DMS 273 (cell line): ENCODE measurements at regions not wholly inside any gene's neighbourhood (a gene's known extent, or its start where the extent isn't known, plus 50 kb on each side); places are given as distances from the start of the nearest gene placed in this dataset.
"Not testable (repeated sequence)": the region's sequence is repeated elsewhere in the genome, so short reads cannot be mapped to it uniquely, and the experiment has no call there.

Source experiments
- DNase-seq: peaks from one replicate; lab custom pipeline; 2025; ENCODE audit not compliant: unreplicated experiment; lab: John Stamatoyannopoulos, UW

DNA sequence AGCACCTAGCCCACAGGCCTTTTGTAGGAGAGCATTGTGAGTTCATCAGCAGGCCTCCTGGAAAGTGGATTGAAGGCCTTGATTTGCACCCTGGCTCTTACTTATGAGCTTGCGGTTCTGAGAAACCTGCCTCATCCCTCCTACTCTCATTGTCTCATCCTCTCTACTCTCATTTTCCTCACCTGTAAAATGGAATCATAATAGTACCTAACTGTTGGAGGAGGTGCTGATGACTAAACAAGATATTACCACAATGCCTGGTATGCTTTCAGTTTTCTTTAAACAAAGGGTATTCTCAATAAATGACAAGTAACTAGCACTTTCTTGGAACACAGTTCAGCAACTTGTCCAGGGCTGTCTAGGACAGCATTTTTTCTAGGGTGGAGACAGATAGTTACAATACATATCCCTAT is 243.1 kb upstream of the MAF start:
- no peak for DNase-seq

DNA sequence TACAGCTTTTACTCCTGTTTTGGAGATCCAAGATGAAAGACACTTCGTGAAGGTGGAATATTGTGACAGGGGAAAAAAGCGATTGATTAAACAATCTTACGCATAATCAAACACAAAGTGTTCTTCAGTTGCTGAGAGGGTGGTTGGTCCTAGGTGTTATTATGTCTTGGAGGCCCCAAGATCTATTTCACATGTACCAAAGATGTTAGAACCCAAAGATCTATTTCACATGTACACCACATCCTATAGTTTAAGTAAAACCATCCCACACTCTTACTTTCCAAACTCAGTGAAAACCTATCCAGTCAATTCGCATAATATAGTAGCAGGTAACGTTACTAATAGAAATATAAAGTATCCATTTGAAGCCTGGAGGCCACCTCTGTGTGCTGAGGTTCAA is 242.6 kb upstream of the MAF start:
- DNase-seq: no peak

DNA sequence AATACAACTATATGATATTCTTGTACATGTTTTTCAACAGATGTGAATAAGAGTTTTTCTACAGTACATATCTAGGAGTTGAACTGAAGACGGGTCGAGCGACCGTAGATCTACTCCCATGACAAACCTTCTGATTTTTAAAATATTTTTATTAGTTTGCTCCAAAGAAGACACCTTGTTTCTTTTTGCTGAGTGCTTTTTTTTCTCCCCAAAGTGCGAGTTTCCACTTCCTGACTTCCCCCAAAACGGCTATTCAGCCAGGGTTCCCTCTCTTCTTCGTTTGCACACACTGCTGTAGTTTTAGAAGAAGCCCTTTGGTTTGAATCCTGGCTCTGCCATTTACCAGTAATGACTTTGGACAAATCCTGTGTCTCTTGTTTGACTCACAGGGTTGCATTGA is 241.7 kb upstream of the MAF start:
- DNase-seq: no peak

DNA sequence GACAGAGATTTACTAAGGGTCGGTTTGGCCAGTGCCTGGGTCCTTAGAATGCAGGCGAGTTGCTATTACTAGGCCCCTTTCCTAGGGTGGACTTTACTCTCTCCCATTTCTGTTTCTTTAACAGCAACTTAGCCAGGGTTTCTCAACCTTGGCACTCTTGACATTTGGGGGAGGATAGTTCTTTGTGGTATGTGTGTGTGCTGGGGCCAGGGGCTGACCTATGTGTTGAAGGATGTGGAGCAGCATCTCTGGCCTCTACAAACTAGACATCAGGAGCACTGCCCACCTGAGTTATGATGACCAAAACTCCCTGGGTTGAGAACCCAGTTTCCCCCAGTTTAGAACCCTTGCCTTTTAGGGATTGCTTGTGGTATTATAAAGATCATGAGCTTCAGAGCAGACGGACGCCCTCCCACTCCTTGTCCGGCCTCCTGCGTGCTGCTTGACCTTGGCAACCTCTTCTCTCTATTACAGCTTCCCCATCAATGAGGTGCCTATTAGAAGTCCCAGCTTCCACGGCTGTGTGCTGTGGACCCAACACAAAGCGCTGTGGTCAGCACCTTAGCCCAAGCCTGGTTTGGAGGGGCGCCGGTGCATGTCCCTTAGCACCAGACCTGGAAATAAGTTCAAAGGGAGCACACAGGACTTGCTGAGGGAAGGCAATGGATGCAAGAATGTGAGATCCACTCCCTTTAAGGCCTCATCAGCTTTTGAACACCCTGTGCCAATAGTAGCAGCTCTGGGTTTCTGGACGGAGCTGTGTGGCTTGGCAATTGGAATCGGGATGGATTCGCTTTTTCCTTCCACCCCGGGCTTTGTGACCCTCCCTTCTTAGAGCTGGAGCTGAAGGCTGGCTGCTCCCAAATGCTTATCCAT is 239.2 kb upstream of the MAF start:
- DNase-seq: no peak

DNA sequence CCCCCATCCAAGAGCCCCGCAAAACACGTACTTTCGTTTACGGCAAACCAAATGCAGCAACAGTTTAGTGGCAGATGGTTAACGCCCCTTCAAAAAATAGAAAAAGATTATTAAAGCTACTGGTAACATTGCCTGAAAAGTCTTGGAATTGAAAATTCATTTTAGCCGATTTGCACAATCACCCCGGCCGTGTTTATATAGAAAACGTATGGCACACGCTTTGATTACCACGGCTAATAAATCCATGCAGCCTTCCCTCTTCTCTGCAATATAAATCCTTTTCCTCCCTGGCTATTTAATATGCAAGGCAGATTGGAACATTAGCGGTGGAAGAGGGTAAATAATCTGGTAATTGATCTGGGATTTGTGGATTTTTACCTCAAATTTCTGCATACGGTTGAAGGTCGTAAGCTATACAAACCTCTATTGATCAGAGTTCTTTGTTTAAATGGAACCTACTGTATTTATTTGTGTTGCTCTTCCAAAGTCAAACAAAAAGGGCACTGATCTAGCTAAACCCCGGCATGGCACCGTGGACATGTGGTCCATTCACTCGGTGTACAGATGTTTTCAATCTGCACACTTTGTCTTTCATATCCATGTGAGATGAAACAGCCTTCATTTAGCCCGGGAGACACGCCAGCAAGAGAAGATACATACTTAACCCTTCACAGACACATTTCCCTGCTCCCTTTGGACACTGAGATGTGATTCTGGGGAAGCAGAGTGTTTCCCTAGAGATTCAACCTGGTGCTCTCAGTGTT is 238.1 kb upstream of the MAF start:
- no peak for DNase-seq

DNA sequence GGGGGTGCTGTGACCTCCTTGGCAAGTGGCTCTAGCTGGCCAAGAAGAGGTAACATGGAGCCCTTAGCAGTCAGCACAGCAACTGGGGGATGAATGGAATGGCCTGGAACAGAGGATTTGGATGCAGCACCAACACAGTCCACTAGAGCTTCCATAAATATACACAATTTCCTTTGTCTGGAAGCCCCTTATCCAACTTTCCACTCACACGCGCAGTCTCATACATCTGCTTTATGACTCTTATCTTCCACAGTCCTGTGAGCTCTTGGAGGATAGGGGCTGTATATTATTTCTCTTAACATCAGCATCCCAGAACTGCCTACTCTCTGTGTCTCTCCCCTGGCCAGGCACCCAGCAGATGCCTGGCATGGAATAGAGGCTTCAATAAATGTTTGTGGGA is 235.6 kb upstream of the MAF start:
- DNase-seq: no peak

DNA sequence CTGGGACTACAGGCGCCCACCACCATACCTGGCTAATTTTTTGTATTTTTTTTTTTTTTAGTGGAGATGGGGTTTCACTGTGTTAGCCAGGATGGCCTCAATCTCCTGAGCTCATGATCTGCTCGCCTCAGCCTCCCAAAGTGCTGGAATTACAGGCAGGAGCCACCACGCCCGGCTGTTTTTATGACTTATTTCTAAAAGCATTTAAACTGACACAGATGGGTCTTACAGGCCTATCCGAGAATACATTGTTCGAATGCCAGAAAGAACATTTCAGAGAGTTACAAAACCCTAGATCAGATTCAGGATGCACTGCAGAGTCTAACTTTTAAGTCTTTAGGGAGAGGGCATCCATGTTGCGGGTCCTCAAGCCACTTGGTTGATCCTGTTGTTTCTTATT is 234.7 kb upstream of the MAF start:
- no peak for DNase-seq

DNA sequence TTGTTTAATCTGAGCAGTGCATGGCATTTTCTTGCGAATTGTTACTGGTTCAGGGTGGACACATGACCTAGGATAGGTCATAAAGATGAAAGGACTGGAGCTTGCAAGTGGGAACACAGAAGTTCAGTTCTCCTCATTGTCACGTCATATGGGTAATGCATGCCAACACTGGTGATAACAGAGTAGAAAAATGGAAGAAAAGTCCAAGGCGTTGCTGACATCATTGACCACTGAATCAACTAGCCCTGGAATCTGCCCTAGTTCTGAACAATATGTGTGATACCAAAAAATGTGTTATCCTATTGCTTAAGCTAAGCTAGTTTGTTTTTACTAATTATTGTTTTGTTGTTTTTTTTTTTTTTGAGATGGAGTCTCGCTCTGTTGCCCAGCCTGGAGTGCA is 234.2 kb upstream of the MAF start:
- DNase-seq: no peak

DNA sequence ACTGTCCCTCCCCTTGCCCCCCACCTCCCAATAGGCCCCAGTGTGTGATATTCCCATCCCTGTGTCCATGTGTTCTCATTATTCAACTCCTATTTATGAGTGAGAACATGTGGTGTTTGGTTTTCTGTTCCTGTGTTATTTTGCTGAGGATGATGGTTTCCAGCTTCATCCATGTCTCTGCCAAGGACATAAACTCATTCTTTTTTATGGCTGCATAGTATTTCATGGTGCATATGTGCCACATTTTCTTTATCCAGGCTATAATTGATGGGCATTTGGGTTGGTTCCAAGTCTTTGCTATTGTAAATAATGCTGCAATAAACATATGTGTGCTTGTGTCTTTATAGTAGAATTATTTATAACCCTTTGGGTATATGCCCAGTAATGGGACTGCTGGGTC is 233.5 kb upstream of the MAF start:
- DNase-seq: not testable (repeated sequence)

DNA sequence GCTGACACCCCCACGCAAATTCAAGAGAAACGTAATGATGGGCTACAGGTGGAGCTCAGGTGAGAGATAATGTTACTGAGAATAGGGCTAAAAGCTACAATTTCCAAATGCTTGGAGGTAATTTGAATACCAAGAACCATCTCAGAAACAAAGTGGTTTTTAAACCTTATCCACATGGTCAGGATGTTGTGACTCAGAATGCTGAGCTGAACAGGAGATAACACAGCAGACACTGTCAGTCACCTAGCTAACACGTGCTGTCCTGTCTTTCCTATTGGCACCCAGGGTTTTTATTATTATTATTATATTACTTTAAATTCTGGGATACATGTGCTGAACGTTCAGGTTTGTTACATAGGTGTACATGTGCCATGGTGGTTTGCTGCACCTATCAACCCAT is 233.0 kb upstream of the MAF start:
- no peak for DNase-seq

DNA sequence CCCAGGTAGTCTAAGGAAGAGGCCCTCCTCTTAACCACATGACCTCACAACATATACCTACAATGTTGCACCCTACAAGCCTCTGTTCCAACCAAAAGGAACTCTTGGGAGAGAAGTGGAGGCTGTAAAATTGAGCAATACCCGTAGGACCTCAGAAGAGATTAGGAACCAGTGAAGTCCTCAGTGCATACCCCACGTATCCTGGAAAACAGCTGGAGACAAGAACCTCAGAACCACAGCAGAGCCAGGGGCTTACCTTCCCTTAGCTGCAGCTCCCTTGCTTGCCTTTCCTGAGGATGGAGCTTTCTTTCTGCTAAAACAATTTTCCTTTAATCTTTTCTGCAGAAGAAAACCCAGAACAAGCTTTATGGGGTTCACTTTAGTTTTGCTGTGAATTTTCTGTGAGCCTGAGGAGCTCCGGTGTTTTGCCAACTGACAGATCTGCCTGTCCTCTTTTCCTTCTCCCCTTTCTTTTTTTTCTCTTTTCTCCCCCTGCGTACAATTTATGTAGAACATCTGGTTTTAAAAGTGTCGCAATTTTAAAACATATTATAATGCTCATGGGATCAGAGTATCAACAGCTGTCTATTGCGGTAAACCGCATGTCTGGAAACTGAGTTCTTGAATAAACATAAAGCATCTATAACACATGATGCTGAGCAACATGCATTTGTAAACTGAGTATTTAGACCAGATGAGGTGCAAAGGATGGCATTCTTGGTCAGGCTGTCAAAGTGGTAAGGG is 226.4 kb upstream of the MAF start:
- no peak for DNase-seq

DNA sequence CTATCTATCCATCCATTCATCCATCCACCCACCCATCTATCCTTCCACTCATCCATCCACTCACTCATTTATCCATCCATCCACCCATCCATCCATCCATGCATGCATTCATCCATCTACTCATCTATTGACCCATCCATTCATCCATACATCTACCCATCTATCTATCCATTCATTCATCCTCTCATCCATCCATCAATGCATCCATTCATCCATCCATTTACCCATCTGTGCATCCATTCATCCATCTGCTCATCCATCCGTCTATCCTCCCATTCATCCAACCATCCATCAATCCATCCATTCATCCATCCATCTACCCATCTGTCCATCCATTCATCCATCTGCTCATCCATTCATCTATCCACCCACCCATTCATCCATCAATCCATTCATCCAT is 224.5 kb upstream of the MAF start:
- DNase-seq: no peak

DNA sequence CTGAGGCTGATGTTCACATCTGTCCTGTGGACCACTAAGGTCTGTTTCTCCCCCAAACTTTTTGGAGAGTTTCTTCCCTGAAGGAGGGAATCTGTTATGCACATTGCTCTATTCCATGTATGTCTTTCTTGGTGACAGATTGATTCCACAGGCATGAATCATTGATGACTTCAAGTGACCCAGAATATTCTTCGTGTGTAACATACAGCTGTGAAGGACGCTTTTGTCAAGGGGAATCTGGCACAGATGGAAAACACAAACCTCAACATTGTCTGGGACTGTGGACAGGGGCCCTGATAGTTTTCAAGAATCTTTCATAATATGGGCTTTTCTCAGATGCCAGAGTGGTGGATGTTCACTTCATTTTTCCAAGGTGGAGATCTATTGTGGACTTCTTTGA is 223.1 kb upstream of the MAF start:
- DNase-seq: no peak

DNA sequence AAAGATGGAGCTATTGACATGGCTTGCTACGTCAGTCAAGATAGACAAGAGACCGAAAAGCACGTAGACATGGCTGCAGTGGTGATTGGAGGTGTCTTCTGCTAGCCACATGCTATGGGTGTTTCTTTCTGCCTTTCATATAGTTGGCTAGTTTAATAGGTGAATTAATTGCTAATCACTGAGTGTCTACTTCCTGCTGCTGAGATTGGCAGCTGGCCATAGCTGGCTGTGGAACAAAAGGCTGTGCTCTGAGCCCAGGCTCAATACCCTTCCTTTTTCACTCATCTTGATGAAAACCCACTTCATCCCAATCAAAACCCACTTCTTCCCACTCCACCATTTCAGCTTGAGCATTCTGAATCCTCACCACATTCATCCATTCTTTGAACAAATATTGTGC is 221.4 kb upstream of the MAF start:
- no peak for DNase-seq

DNA sequence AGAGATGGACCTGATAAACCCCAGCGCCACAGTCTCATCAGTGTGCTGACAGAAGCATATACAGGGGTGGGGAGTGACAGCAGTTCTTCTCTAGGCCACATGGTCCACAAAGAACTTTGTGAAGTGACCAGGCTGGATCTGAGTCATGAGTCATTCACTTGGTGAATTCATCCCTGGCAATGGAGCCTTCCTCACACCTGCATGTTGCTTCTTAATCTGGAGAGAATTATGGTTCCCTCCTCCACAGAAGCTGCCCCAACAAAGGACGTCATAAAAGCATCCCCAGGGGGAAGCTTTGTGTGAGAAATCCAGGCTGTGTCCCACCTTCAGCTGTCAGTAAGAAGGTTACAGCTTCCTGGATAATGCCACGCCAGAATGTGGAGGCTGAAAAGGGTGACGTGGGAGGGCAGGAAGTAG is 215.6 kb upstream of the MAF start:
- no peak for DNase-seq

DNA sequence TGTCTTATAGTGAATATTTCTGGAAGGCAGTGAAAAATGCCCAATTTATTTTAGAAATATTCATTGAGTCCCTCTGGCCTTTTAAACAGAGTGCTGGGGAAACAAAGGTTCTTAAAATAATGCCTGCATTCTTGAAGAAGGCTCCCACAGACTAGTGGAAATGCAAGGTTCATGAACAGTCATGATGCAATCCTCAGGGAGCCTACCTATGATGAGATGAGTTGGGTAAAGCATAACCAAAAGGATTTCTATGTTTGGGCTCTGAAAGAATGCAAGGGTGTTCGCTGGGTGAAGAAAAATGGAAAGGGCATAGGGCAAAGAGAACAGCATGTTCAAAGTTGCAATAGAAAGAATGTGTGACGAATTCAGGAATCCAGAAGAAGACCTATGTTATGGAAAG is 214.5 kb upstream of the MAF start:
- no peak for DNase-seq

DNA sequence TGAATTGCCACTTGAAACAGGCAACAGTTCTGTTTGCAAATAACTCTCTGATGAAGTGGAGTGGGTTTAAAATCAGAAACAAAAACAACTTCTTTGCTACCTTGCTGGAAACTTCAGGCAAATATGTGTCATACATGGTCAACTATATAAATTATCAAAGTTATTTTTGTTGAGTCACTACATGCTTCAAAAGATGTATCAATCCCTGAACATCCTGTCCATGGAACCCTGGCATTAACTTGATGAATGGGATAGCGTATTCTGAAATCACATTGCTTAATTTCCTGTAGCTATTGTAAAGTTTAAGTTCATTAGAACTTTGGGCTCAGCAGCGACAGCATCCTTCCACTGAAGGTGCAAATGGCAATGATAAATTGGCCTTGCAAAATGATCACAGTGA is 213.6 kb upstream of the MAF start:
- DNase-seq: no peak

DNA sequence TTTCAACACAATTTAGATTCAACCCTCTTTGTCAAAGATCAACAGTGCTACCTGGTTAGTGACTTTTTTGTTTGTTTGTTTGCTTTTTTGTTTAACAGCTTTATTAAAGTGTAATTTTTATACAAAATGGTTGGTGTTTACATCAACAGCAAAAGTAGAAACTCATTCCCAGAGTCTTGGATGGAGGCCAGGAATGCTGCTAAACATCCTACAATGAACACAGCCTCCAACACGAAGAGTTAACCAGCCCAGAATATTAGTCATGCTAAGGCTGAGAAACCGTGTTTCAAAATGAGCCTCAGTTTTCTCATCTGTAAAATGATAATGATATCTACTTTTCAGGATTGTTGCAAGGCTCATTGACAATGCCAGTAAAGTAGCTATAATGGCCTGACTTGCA is 211.0 kb upstream of the MAF start:
- DNase-seq: no peak

DNA sequence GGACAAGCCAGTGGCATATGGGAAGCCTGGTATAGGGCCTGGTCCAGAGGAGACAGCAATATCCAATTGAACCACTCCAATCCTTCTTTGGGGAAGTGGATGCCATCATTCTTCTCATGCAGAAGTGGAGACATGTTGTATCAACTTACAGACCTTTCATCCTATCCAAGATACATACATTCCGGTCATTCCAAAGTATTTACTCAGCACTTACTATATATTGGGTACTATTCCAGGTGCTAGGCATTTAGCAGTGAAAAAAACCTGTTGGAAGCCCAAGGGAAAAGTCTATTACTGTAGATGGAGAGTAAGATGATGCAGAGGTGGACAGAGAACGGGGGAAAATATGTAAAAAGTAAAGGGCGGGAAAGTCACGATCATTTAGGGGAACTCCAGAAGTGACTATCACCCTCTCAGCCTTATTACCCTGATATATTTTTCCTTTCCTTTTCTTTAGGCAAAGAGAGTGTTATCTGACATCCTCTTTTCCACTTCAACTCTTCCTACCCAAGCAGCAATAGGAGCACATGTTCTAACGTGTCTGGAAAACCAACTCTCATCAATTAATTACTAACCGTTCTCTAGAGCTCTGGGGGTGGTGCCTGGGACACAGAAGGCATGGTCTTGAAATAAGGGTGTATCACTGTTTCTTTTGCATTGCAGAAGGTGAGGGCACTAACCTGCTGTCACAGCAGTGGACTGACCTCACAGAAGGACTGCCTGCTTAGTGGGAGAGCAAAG is 210.1 kb upstream of the MAF start:
- no peak for DNase-seq

DNA sequence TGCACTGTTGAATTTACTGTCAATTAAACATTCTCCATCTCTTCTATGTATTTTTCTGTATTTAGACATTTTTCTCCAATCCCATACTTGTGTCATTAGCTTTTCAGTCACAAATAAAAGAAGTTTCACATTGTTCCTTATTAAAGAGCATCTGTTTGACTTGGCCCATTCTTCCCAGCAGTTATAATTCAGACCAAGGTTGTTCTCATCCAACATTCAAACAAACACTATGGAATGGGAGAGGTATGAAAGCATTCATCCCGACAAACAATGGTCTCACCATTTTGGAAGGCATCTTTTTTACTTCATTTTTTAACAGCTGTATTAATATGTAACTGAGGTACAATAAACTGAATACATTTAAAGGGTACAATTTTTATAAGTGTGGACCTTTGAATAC is 208.8 kb upstream of the MAF start:
- DNase-seq: no peak

DNA sequence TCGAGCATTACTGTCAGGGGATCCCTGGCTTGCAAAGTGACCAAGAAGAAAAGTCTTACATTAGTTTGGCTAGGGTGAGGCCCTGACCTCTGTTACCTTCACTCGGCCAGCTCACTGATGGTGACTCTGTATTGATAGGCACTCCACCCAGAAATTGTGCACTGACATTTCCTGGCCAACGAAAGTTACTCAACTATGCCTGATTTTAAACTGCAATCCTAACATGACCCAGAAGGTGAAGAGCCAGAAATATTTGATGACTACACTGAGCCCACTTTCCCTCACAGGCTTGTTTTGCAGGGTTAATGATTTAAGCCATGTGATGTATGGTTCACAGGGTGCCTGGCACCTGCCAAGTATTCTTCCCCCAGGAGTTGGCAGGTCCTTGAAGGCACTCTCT is 208.2 kb upstream of the MAF start:
- DNase-seq: no peak
